GM18499 (cell line): ENCODE measurements at regions not wholly inside any gene's neighbourhood (a gene's known extent, or its start where the extent isn't known, plus 50 kb on each side); places are given as distances from the start of the nearest gene placed in this dataset.
A peak's percentile ranks its signal among the peaks of the same experiment; 100 is the strongest.

Source experiments
- ATAC-seq: cut with Tn5 transposase; IDR thresholded peaks from one replicate; pipeline ENCODE4 v1.9.1; 2021; ENCODE audit warnings: moderate number of reproducible peaks; ENCODE audit not compliant: insufficient read depth, unreplicated experiment

GRCh38 chr6:98640366-98640765 lies 194.0 kb upstream of the POU3F2 start:
- ATAC-seq: no peak

GRCh38 chr6:98641949-98642719 lies 192.2 kb upstream of the POU3F2 start:
- ATAC-seq: no peak

- no peak for ATAC-seq
These were observed 190.3 kb upstream of the POU3F2 start for GRCh38 chr6:98644063-98644462.

GRCh38 chr6:98648211-98648914 lies 186.0 kb upstream of the POU3F2 start:
- no peak for ATAC-seq

GRCh38 chr6:98650941-98651340 lies 183.4 kb upstream of the POU3F2 start:
- ATAC-seq: no peak

GRCh38 chr6:98653179-98653578 lies 181.2 kb upstream of the POU3F2 start:
- ATAC-seq: no peak

GRCh38 chr6:98657764-98658163 lies 176.6 kb upstream of the POU3F2 start:
- no peak for ATAC-seq

- ATAC-seq: no peak
These were observed 165.0 kb upstream of the POU3F2 start for GRCh38 chr6:98669371-98669770.

- ATAC-seq: no peak
These were observed 164.2 kb upstream of the POU3F2 start for GRCh38 chr6:98670045-98670746.

- ATAC-seq: no peak
These were observed 161.5 kb upstream of the POU3F2 start for GRCh38 chr6:98672681-98673475.

- peak; percentile 89 for ATAC-seq
These were observed 155.9 kb upstream of the POU3F2 start for GRCh38 chr6:98678481-98678880.

- no peak for ATAC-seq
These were observed 148.3 kb upstream of the POU3F2 start for GRCh38 chr6:98686008-98686601.

- ATAC-seq: no peak
These were observed 146.6 kb upstream of the POU3F2 start for GRCh38 chr6:98687752-98688151.

GRCh38 chr6:98695091-98695801 lies 139.1 kb upstream of the POU3F2 start:
- ATAC-seq: no peak

- no peak for ATAC-seq
These were observed 123.0 kb upstream of the POU3F2 start for GRCh38 chr6:98711380-98711779.

GRCh38 chr6:98716341-98716740 lies 118.0 kb upstream of the POU3F2 start:
- no peak for ATAC-seq

GRCh38 chr6:98717322-98717877 lies 117.0 kb upstream of the POU3F2 start:
- ATAC-seq: no peak

- no peak for ATAC-seq
These were observed 116.4 kb upstream of the POU3F2 start for GRCh38 chr6:98717988-98718387.

- ATAC-seq: no peak
These were observed 109.8 kb upstream of the POU3F2 start for GRCh38 chr6:98724537-98724936.
